Parathyroid adenoma (tissue), 2 donors: ENCODE measurements at regions not wholly inside any gene's neighbourhood (a gene's known extent, or its start where the extent isn't known, plus 50 kb on each side); places are given as distances from the start of the nearest gene placed in this dataset.

Source experiments
- H2AFZ ChIP-seq: fragments of 300-600 bp; sonication (generic); one replicate; pipeline ENCODE4 v1.7.0; 2017; ENCODE audit warnings: antibody characterized with exemption, mild to moderate bottlenecking
- H3K27ac ChIP-seq: fragments of 300-600 bp; sonication (generic); one replicate; pipeline ENCODE4 v1.7.0; 2017
- H3K27me3 ChIP-seq: fragments of 300-600 bp; sonication (generic); one replicate; pipeline ENCODE4 v1.7.0; 2017; ENCODE audit warnings: low read length; ENCODE audit not compliant: control insufficient read depth, insufficient read depth
- H3K36me3 ChIP-seq: fragments of 300-600 bp; sonication (generic); one replicate; pipeline ENCODE4 v1.7.0; 2017; ENCODE audit warnings: low read length; ENCODE audit not compliant: control insufficient read depth, insufficient read depth
- H3K4me1 ChIP-seq: fragments of 300-600 bp; sonication (generic); one replicate; pipeline ENCODE4 v1.7.0; 2017; ENCODE audit warnings: control low read depth
- H3K4me2 ChIP-seq: fragments of 300-600 bp; sonication (generic); one replicate; pipeline ENCODE4 v1.7.0; 2017; ENCODE audit warnings: low read length
- H3K4me3 ChIP-seq: fragments of 300-600 bp; sonication (generic); one replicate; pipeline ENCODE4 v1.7.0; 2017; ENCODE audit warnings: low read depth, low read length
- H3K79me2 ChIP-seq: fragments of 300-600 bp; sonication (generic); one replicate; pipeline ENCODE4 v1.7.0; 2017; ENCODE audit warnings: control low read depth
- H3K9ac ChIP-seq: fragments of 300-600 bp; sonication (generic); one replicate; pipeline ENCODE4 v1.7.0; 2017; ENCODE audit warnings: mild to moderate bottlenecking
- H3K9me3 ChIP-seq: fragments of 300-600 bp; sonication (generic); one replicate; pipeline ENCODE4 v1.7.0; 2017; ENCODE audit warnings: low read length; ENCODE audit not compliant: control insufficient read depth
- TF ChIP-seq, protein P1 (sequence below): fragments of 300-600 bp; sonication (generic); IDR thresholded peaks from one replicate; pipeline ENCODE4 v1.7.0; 2017; ENCODE audit warnings: antibody characterized with exemption, mild to moderate bottlenecking
- donor health status: primary hyperparathyroidism.

DNA sequence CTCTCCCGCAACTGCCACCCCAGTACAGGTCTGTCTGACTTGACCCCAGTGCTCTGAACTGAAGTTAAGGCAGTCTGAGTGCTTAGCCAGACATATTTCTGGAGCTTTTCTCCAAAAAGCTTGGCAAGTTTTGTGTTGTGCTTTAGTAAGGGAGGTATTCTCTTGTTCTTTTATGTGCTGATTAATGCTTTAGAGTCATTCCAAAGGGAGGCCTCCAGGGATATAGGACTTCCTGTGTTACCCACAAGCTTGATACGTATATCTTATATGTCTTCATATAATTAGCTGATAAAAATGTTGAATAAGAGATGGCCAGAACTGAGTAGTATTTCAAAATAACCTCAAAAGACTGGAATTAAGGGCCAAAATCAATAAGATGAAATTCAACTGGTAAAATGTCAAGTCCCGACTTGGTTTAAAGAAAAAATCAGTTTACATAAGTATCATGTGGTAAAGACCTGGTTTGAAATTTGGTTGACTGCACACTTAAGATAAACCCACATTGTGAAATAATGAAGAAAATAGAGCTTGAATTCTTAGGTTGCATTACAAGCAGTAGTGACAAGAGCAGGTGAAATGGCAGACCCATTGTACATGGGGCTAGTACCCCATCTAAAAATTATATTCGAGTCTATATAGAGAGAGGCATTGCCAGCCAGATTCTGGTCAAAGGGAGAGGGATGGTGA lies 226.9 kb downstream of the SNX19 start:
- H3K79me2 ChIP-seq = no peaks in the 10 kb centered on the region
- no peak overlapping the region for H2AFZ ChIP-seq
- no peak overlapping the region for H3K4me3 ChIP-seq
- H3K36me3 ChIP-seq = no peaks in the 10 kb centered on the region
- TF ChIP-seq, protein P1, sequence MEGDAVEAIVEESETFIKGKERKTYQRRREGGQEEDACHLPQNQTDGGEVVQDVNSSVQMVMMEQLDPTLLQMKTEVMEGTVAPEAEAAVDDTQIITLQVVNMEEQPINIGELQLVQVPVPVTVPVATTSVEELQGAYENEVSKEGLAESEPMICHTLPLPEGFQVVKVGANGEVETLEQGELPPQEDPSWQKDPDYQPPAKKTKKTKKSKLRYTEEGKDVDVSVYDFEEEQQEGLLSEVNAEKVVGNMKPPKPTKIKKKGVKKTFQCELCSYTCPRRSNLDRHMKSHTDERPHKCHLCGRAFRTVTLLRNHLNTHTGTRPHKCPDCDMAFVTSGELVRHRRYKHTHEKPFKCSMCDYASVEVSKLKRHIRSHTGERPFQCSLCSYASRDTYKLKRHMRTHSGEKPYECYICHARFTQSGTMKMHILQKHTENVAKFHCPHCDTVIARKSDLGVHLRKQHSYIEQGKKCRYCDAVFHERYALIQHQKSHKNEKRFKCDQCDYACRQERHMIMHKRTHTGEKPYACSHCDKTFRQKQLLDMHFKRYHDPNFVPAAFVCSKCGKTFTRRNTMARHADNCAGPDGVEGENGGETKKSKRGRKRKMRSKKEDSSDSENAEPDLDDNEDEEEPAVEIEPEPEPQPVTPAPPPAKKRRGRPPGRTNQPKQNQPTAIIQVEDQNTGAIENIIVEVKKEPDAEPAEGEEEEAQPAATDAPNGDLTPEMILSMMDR = no peak
- H3K27ac ChIP-seq = no peak overlapping the region
- no peaks in the 10 kb centered on the region for H3K27me3 ChIP-seq
- H3K9ac ChIP-seq = no peak overlapping the region
- no peak overlapping the region for H3K4me2 ChIP-seq
- H3K9me3 ChIP-seq = no peaks in the 10 kb centered on the region
- no peaks in the 10 kb centered on the region for H3K4me1 ChIP-seq

DNA sequence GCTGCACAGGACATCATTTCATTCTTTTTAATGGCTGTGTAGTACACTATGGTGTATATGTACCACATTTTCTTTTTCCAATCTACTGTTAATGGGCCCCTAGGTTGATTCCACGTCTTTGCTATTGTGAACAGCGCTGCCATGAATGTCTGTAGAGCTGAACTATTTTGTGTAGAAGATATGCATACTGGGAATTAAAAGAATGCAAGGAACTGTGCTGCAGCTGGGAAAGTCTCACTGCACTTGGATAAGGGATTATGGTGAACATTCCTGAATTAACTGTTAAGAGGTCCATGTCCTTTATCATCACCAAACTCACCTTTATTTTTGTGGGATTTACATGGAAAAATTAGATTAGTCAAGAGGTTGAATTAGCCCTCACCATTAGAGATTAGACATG lies 224.7 kb downstream of the SNX19 start:
- TF ChIP-seq, protein P1 = no peak
- Histone ChIP-seq H3K27ac (no peak overlapping the region), H3K4me1 (no peaks in the 10 kb centered on the region), H3K9me3 (no peaks in the 10 kb centered on the region), H3K27me3 (no peaks in the 10 kb centered on the region), H3K4me2 (no peak overlapping the region), H2AFZ (no peak overlapping the region), H3K9ac (no peak overlapping the region), H3K36me3 (no peaks in the 10 kb centered on the region), H3K79me2 (no peaks in the 10 kb centered on the region), H3K4me3 (no peak overlapping the region)

DNA sequence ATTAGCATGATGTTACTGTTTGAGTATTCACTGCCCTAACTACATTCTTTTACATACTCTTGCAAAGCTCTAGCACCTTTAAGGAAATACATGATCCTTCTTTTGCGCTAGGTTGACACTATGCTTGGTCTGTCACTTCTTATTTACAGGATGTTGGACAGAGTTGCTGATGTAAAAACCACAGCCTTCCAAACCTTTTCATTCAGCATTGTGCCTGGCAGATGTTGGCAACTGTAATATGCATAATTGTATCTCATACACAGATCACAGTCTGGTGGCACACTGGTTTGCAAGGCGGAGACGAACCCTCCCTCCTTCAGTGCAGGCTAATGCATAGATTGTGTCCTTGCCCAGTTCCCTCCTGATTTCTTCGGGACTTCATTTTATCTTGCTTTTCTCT lies 224.1 kb downstream of the SNX19 start:
- Histone ChIP-seq H3K9ac (no peak overlapping the region), H3K79me2 (no peaks in the 10 kb centered on the region), H3K4me1 (no peaks in the 10 kb centered on the region), H3K4me2 (no peak overlapping the region), H3K27ac (no peak overlapping the region), H3K36me3 (no peaks in the 10 kb centered on the region), H2AFZ (no peak overlapping the region), H3K9me3 (no peaks in the 10 kb centered on the region), H3K4me3 (no peak overlapping the region), H3K27me3 (no peaks in the 10 kb centered on the region)
- TF ChIP-seq, protein P1 = no peak

DNA sequence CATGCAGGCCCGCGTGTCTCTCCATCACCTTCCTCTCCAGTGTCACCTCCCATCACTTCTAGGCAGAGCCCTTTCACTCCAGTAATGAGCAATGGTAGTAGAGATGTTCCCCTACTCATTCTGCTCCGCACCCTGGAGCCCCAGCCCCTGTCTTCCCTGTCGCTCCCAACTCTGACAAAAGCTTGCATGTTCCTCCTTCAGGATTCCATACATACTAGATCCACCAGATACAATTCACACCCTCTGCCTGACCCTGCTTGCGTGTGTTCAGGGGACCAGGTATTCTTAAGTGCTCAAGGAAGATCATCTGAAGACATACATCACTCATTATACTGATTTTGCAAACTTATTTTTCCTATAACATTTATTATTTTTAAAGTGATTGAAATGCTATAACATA lies 222.7 kb downstream of the SNX19 start:
- no peaks in the 10 kb centered on the region for H3K4me1 ChIP-seq
- H2AFZ ChIP-seq = no peak overlapping the region
- H3K27ac ChIP-seq = no peak overlapping the region
- no peaks in the 10 kb centered on the region for H3K27me3 ChIP-seq
- no peak overlapping the region for H3K9ac ChIP-seq
- H3K9me3 ChIP-seq = no peaks in the 10 kb centered on the region
- no peak overlapping the region for H3K4me2 ChIP-seq
- no peak overlapping the region for H3K4me3 ChIP-seq
- H3K79me2 ChIP-seq = no peaks in the 10 kb centered on the region
- TF ChIP-seq, protein P1 = no peak
- no peaks in the 10 kb centered on the region for H3K36me3 ChIP-seq

DNA sequence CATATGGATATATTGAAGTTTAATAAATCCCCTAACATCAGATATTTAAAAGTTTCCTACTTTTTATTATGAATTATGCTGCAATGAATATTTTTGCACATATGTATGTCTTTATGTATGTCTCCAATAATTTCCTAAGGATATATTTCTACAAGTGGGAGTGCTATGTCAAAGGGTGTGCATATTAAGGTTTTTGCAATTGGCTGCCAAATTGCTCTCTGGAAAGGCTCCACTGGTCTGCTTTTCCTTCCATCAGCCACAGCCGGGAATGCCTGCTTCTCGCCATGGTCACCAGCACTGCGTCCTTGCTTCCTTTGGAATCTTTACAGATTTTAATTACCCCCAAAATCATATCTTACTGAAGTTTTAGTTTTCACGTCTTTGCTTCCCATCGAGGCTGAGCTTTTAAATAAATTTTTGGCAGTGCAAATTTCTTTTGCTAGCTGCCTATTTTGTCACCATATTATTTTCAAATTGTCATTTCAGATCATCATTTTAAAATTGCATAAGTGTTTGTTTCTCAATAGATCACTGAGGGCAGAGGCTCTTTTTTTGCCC lies 221.7 kb downstream of the SNX19 start:
- Histone ChIP-seq H3K4me3 (no peak overlapping the region), H3K79me2 (no peaks in the 10 kb centered on the region), H3K27me3 (no peaks in the 10 kb centered on the region), H3K36me3 (no peaks in the 10 kb centered on the region), H3K4me1 (no peaks in the 10 kb centered on the region), H2AFZ (no peak overlapping the region), H3K9me3 (no peaks in the 10 kb centered on the region), H3K4me2 (no peak overlapping the region), H3K27ac (no peak overlapping the region), H3K9ac (no peak overlapping the region)
- TF ChIP-seq, protein P1 = no peak
